Stomach (tissue), 4 donors: ENCODE measurements at regions not wholly inside any gene's neighbourhood (a gene's known extent, or its start where the extent isn't known, plus 50 kb on each side); places are given as distances from the start of the nearest gene placed in this dataset.

ENCODE experiments used
- EP300 ChIP-seq: sonication (generic); formaldehyde crosslinking; IDR thresholded peaks from one replicate; pipeline ENCODE4 v1.6.1; 2017; ENCODE audit warnings: antibody characterized with exemption
- POLR2A ChIP-seq, 4 donors: fragments of 450-650 bp; IDR thresholded peaks; one replicate each; pipeline ENCODE4 v1.6.1; 2016; ENCODE audit warnings: antibody characterized with exemption in 4 of 4, control low read depth in 2 of 4, mild to moderate bottlenecking in 1 of 4, moderate library complexity in 1 of 4
- POLR2AphosphoS5 ChIP-seq, 3 donors: sonication (generic); formaldehyde crosslinking; IDR thresholded peaks; one replicate each; pipeline ENCODE4 v1.6.1; 2016; ENCODE audit warnings: antibody characterized with exemption in 3 of 3
- TF ChIP-seq, protein P1 (sequence below), 7 experiments: fragments of 450-650 bp in 4 of 7; fragments of 200-600 bp in 3 of 7; sonication (generic) in 3 of 7; IDR thresholded peaks; one replicate each; pipeline ENCODE4 v1.5.1; 2016 to 2019; ENCODE audit warnings: antibody characterized with exemption in 7 of 7, control low read depth in 2 of 7, mild to moderate bottlenecking in 1 of 7

DNA sequence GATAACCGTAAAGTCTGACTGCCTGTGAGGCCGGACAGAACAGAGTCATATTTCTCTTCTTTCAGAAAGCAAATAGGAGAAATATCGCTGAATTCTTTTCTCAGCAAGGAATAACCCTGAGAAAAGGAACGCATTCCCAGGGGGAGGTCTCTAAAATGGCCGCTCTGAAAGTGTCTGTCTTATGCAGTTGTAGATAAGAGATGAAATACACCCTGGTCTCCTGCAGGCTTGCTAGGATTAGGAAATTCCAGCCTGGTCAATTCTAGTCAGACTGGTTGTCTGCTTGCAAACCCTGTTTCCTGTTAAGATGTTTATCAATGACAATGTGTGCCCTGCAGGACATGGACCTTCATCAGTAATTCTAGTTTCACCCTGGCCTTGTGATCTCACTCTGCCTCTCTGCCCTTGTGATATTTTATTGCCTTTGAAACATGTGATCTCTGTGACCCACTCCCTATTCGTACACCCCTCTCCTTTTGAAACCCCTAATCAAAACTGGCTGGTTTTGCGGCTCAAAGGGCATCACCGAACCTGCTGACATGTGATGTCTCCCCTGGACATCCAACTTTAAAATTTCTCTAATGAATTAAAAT, 934.8 kb upstream of the SPRY2 start:
- TF ChIP-seq, protein P1, sequence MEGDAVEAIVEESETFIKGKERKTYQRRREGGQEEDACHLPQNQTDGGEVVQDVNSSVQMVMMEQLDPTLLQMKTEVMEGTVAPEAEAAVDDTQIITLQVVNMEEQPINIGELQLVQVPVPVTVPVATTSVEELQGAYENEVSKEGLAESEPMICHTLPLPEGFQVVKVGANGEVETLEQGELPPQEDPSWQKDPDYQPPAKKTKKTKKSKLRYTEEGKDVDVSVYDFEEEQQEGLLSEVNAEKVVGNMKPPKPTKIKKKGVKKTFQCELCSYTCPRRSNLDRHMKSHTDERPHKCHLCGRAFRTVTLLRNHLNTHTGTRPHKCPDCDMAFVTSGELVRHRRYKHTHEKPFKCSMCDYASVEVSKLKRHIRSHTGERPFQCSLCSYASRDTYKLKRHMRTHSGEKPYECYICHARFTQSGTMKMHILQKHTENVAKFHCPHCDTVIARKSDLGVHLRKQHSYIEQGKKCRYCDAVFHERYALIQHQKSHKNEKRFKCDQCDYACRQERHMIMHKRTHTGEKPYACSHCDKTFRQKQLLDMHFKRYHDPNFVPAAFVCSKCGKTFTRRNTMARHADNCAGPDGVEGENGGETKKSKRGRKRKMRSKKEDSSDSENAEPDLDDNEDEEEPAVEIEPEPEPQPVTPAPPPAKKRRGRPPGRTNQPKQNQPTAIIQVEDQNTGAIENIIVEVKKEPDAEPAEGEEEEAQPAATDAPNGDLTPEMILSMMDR (IDR thresholded peaks at IDR 0.05): no peak
- no peak for TF ChIP-seq EP300
- TF ChIP-seq POLR2A (IDR thresholded peaks at IDR 0.05): no peak
- TF ChIP-seq POLR2AphosphoS5 (IDR thresholded peaks at IDR 0.05): no peak
